Amygdala (tissue), 56 donors: ENCODE measurements at regions not wholly inside any gene's neighbourhood (a gene's known extent, or its start where the extent isn't known, plus 50 kb on each side); places are given as distances from the start of the nearest gene placed in this dataset.
"Not testable (repeated sequence)": the region's sequence is repeated elsewhere in the genome, so short reads cannot be mapped to it uniquely, and the experiment has no call there.

Experiments
- DNase-seq, 56 donors: peaks; one replicate each; lab custom pipeline; 2025; lab: John Stamatoyannopoulos, UW

DNA sequence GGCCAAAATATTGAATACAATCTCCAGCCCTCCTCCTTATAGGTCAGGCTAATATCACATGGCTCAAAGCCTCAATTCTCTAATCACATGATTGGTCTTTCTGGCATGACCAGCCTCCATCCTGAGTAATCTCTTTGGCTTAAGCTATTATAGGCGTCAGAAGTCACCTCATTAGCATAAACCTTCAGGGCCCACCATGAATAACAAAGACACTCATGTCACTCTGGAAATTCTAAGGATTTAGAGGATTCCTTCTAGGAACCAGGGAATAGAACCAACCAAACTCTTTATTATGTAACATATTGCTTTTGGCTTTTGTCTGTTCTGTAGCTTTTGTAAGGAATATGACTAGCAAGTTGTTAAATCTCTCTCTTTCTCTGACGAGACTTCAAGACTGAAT, 109.2 kb upstream of the IGFBP7 start:
- DNase-seq, result no peak

GRCh38 chr4:57214654-57215411, 104.6 kb upstream of the IGFBP7 start:
- DNase-seq, result peak in 4 of 56 donors; percentile 4 to 9 (median 7)

DNA sequence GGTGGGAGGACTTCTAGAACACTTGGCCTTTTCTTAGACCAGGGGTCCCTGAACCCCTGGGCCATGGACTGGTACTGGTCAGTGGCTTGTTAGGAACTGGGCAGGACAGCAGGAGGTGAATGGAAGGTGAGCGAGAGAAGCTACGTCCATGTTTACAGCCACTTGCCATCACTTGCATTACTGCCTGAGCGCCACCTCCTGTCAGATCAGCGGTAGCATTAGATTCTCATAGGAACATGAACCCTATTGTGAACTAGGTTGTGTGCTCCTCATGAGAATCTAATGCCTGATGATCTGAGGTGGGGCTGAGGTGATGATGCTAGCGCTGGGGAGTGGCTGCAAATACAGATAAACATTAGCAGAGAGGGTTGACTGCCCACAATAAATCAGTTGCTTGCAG, 100.9 kb upstream of the IGFBP7 start:
- no peak for DNase-seq

- no peak for DNase-seq
Observed at GRCh38 chr4:57206172-57206571, 96.0 kb upstream of the IGFBP7 start.

DNA sequence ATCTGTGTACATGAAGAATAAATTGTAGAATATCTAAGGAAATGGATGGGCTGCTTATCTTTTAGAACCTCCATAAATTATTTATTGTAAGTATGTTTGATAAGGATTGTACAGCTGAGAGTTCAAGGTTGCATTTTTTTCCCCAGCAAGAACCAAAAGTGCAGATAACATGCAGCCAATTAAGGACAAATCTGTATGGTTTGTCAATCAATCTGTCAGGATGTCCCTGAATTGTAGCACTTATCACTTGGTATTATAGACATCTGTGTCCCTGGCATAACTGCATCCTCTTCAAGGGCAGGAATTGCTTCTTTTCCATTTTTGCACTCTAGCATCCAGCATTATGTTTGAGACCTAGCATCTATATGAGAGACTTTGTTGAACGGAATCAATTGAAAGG, 95.4 kb upstream of the IGFBP7 start:
- DNase-seq, result no peak

DNA sequence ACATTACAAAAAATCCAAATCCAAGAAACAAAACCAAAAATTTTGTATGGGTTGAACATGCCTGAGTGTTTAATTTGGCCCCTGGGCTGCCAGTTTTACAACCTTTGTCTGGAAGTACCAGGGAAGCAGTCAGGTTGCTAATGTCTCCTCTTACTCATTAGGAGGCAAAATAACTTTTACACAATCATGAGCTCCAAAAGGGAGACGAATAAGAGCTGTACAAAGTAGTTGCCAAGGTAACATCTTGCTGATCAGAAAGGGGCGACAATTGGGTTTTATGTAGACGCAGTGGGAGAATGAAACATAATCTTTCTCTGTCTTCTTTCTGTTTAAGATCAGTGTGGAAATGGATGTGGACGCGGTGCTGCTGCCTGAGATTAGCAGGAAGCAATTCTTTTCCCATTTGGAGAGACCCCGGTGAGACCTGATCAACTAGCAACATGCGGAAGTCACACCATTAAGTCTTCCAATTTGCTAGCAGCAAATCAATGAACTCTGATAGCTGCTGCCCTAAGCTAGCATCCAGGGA, 90.7 kb upstream of the IGFBP7 start:
- no peak for DNase-seq

- DNase-seq, result no peak
Observed at GRCh38 chr4:57199267-57199666, 89.1 kb upstream of the IGFBP7 start.

DNA sequence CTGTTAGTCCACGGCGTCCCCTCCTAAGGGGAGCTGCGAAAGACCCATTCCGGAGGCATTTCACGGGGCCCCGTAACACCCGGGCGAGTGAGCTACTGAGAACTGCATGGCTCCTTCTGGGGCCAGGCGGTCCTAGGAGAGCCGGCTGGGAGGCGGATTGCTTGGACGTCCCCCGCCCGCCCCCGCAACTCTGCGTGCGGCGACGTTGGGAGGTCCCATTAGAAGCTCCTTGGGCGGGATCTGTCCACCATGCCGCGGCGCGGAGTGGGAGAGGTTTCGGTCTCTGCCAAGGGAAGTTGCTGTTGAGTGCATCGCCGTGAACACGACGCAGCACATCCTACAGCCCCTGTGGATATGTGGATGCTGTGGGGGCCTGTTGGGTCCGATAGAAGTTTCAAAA, 85.4 kb upstream of the IGFBP7 start:
- DNase-seq, result no peak

GRCh38 chr4:57194068-57194611, 84.0 kb upstream of the IGFBP7 start:
- DNase-seq, result no peak

- DNase-seq, result peak in 2 of 56 donors; percentile 10 to 45
Observed at GRCh38 chr4:57193209-57193810, 83.1 kb upstream of the IGFBP7 start.

GRCh38 chr4:57191523-57192034, 81.4 kb upstream of the IGFBP7 start:
- DNase-seq, result peak in 1 of 56 donors; percentile 10

DNA sequence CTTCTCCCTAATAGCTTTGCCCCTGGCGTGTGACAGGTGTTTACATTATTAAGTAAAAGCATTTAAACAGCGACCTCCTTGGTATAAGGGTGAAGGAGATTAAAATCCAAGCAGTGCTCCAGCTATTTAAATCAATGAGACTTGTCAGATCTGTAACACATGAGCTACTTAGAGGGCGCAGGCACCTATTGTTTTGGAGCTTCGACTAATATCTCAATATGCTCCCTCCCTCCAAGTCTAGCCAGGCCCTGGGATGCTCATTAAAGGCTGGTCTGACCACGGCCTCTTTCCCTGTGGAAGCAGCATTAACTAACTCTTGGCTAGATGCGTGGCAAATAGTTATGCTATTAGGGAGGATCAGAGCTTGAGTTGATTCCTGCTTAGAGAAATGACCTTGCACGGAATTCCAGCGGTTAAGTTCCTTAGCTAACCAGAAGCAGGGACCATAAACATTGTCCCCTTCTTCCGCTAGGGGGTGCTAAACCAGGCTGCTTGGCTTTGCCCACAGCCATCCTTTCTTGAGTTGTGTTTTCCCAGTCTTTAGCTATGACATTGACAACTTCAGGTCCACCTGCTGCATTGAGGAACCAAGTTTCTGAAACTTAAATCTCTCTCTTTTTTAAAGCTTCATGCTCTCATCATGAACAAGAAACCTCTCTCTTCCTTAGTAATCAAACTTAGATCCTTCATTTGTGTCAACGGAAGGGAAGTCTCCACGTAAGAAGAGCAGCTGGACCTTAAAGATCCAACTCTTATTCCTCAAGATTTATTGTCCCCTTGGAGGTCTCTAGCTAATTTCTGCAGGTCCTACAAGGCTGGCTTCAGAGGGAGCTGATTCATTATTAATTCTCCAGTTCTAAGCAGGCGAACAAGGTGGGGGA, 80.7 kb upstream of the IGFBP7 start:
- no peak for DNase-seq

DNA sequence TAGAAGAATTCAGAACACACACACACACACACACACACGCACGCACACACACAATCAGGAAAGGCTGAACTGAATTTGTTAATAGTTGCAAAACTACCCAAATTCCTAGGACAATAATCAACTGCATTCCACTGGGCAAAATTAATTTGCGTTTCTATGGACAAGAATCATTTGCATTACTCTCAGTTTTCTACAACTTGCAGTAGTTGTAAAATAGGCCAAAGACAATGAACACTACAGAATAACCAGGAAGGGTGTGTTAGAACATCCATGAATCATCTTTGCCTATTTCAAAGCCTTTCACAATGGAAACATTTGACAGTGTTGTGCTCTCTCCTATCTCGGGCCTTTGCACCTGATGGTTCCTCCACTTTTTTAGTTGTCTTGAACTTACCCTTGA, 77.1 kb upstream of the IGFBP7 start:
- no peak for DNase-seq

GRCh38 chr4:57184378-57185029, 74.3 kb upstream of the IGFBP7 start:
- peak in 15 of 56 donors; percentile 2 to 24 (median 12) for DNase-seq

GRCh38 chr4:57182132-57182874, 72.1 kb upstream of the IGFBP7 start:
- DNase-seq, result peak in 55 of 56 donors; percentile 9 to 95 (median 77)

DNA sequence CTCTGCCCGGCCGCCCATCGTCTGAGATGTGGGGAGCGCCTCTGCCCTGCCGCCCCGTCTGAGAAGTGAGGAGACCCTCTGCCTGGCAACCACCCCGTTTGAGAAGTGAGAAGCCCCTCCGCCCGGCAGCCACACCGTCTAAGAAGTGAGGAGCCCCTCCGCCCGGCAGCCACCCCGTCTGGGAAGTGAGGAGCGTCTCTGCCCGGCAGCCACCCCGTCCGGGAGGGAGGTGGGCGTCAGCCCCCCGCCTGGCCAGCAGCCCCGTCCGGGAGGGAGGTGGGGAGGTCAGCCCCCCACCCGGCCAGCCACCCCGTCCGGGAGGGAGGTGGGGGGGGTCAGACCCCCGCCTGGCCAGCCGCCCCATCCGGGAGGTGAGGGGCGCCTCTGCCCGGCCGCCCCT, 63.0 kb upstream of the IGFBP7 start:
- DNase-seq, result not testable (repeated sequence)

DNA sequence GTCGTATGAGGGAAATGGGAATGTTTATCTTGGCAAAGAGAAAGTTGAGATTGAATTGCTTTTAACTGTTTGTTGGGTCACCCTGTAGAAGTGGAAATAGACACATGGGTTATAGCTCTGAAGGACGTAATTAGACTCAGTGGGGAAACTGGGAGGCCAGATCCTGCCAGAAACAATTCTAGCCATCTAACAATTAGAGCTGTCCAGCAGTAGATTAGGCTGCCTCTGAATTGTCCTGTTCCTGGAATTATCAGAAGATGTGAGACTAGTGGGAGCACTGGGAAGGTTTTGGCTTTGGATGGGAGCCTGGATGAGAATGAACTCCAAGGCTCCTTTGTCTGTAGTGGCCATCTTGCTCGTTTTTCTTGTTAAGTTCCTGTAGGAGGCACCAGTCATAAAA, 61.9 kb upstream of the IGFBP7 start:
- no peak for DNase-seq

- DNase-seq, result no peak
Observed at GRCh38 chr4:57168982-57169381, 58.8 kb upstream of the IGFBP7 start.
